Ishikawa (cell line): ENCODE measurements at regions not wholly inside any gene's neighbourhood (a gene's known extent, or its start where the extent isn't known, plus 50 kb on each side); places are given as distances from the start of the nearest gene placed in this dataset.

ENCODE experiments used
- CEBPB ChIP-seq: IDR thresholded peaks from 2 replicates; pipeline ENCODE4 v1.6.1; 2012
- EGR1 ChIP-seq: IDR thresholded peaks from 2 replicates; pipeline ENCODE4 v1.6.1; 2012
- EP300 ChIP-seq: IDR thresholded peaks from 2 replicates; pipeline ENCODE4 v1.6.1; 2012; ENCODE audit warnings: borderline replicate concordance
- FOXM1 ChIP-seq: IDR thresholded peaks from 2 replicates; pipeline ENCODE4 v1.6.1; 2012; ENCODE audit warnings: low read depth, borderline replicate concordance
- RAD21 ChIP-seq: IDR thresholded peaks from 2 replicates; pipeline ENCODE4 v1.6.1; 2012; ENCODE audit warnings: low read depth
- TCF12 ChIP-seq: IDR thresholded peaks from 2 replicates; pipeline ENCODE4 v1.6.1; 2012; ENCODE audit warnings: low read depth
- TEAD4 ChIP-seq: IDR thresholded peaks from 2 replicates; pipeline ENCODE4 v1.6.1; 2012
- YY1 ChIP-seq: IDR thresholded peaks from 2 replicates; pipeline ENCODE4 v1.6.1; 2012; ENCODE audit warnings: low read depth
- ZBTB7A ChIP-seq: IDR thresholded peaks from 2 replicates; pipeline ENCODE4 v1.6.1; 2012; ENCODE audit warnings: low read depth
- TF ChIP-seq, protein P1 (sequence below): IDR thresholded peaks from 2 replicates; pipeline ENCODE4 v1.6.1; 2012; ENCODE audit warnings: low read depth, mild to moderate bottlenecking
- TF ChIP-seq, protein P2 (sequence below): IDR thresholded peaks from 2 replicates; pipeline ENCODE4 v1.6.1; 2012
- TF ChIP-seq, protein P3 (sequence below): IDR thresholded peaks from 2 replicates; pipeline ENCODE4 v1.6.1; 2012

DNA sequence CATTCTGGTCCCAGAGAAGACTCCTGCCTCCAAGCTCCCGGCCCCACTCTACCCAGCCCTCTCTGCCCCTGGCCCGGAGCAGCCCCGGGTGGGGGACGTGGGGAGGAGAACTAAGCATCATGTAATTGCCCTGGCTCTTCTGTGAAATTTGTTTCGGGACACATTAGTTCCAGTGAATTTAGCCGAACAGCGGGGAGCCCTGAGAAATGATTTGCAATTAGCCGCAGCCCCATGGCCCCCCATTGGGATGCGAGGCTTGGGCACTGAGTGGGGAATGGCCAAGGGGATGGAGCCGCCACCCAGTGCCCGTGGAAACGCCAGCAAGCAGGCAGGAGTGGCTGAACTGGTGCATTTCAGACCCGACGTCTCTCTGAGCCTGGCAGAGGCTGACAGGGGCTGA is 173.9 kb upstream of the LHX5 start:
- TF ChIP-seq EP300 = no peak
- TF ChIP-seq TEAD4 = no peak
- TF ChIP-seq YY1 = no peak
- TF ChIP-seq, protein P1, sequence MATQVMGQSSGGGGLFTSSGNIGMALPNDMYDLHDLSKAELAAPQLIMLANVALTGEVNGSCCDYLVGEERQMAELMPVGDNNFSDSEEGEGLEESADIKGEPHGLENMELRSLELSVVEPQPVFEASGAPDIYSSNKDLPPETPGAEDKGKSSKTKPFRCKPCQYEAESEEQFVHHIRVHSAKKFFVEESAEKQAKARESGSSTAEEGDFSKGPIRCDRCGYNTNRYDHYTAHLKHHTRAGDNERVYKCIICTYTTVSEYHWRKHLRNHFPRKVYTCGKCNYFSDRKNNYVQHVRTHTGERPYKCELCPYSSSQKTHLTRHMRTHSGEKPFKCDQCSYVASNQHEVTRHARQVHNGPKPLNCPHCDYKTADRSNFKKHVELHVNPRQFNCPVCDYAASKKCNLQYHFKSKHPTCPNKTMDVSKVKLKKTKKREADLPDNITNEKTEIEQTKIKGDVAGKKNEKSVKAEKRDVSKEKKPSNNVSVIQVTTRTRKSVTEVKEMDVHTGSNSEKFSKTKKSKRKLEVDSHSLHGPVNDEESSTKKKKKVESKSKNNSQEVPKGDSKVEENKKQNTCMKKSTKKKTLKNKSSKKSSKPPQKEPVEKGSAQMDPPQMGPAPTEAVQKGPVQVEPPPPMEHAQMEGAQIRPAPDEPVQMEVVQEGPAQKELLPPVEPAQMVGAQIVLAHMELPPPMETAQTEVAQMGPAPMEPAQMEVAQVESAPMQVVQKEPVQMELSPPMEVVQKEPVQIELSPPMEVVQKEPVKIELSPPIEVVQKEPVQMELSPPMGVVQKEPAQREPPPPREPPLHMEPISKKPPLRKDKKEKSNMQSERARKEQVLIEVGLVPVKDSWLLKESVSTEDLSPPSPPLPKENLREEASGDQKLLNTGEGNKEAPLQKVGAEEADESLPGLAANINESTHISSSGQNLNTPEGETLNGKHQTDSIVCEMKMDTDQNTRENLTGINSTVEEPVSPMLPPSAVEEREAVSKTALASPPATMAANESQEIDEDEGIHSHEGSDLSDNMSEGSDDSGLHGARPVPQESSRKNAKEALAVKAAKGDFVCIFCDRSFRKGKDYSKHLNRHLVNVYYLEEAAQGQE = no peak
- TF ChIP-seq CEBPB = no peak
- no peak for TF ChIP-seq FOXM1
- TF ChIP-seq, protein P2, sequence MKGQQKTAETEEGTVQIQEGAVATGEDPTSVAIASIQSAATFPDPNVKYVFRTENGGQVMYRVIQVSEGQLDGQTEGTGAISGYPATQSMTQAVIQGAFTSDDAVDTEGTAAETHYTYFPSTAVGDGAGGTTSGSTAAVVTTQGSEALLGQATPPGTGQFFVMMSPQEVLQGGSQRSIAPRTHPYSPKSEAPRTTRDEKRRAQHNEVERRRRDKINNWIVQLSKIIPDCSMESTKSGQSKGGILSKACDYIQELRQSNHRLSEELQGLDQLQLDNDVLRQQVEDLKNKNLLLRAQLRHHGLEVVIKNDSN = no peak
- no peak for TF ChIP-seq ZBTB7A
- no peak for TF ChIP-seq RAD21
- no peak for TF ChIP-seq TCF12
- TF ChIP-seq, protein P3, sequence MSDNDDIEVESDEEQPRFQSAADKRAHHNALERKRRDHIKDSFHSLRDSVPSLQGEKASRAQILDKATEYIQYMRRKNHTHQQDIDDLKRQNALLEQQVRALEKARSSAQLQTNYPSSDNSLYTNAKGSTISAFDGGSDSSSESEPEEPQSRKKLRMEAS = no peak
- no peak for TF ChIP-seq EGR1
